ENCODE measurements at regions not wholly inside any gene's neighbourhood (a gene's known extent, or its start where the extent isn't known, plus 50 kb on each side); places are given as distances from the start of the nearest gene placed in this dataset.

- TF ChIP-seq CTCF (IDR thresholded peaks at IDR 0.05; ENCODE audit: low read length), result no peak
- TF ChIP-seq EZH2 (optimal IDR thresholded peaks at IDR 0.05; ENCODE audit: low read depth, low read length), result no peak
- TF ChIP-seq EZH2phosphoT487 (IDR thresholded peaks at IDR 0.05; ENCODE audit: low read length), result no peak
Observed at GRCh38 chr13:57878291-57878690, 246.7 kb downstream of the PCDH17 start.
